ENCODE measurements at regions not wholly inside any gene's neighbourhood (a gene's known extent, or its start where the extent isn't known, plus 50 kb on each side); places are given as distances from the start of the nearest gene placed in this dataset.

DNA sequence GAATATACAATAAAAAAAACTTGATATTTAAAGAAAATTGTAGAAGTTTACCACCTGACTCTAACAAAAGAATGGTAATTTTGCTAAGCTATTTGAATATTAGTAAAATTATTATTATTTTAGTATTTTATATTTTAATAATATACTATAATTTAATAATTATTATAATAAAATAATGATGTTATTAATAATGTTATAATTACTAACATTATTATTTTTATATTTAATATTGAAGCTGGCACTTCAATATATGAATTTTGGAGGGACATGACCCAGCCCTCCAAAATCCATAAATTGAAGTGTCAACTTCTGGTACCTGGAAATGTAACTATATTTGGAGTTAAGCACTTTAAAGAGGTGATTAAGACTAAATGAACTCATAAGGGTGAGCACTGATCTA is 486.1 kb upstream of the CDH9 start:
- TF ChIP-seq, protein P1, sequence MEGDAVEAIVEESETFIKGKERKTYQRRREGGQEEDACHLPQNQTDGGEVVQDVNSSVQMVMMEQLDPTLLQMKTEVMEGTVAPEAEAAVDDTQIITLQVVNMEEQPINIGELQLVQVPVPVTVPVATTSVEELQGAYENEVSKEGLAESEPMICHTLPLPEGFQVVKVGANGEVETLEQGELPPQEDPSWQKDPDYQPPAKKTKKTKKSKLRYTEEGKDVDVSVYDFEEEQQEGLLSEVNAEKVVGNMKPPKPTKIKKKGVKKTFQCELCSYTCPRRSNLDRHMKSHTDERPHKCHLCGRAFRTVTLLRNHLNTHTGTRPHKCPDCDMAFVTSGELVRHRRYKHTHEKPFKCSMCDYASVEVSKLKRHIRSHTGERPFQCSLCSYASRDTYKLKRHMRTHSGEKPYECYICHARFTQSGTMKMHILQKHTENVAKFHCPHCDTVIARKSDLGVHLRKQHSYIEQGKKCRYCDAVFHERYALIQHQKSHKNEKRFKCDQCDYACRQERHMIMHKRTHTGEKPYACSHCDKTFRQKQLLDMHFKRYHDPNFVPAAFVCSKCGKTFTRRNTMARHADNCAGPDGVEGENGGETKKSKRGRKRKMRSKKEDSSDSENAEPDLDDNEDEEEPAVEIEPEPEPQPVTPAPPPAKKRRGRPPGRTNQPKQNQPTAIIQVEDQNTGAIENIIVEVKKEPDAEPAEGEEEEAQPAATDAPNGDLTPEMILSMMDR (IDR thresholded peaks at IDR 0.05; ENCODE audit: insufficient read depth, low read length, severe bottlenecking): no peak
- no peaks in the 10 kb centered on the region for H3K36me3 ChIP-seq (ENCODE audit: control insufficient read depth, insufficient read depth, low read length)
- H3K27me3 ChIP-seq (ENCODE audit: control insufficient read depth, insufficient read depth, low read length): no peaks in the 10 kb centered on the region
- DNase-seq (ENCODE audit: low read depth) (no peak), FAIRE-seq (no peak)
- no peak overlapping the region for H3K4me3 ChIP-seq (ENCODE audit: low read depth, low read length)

DNA sequence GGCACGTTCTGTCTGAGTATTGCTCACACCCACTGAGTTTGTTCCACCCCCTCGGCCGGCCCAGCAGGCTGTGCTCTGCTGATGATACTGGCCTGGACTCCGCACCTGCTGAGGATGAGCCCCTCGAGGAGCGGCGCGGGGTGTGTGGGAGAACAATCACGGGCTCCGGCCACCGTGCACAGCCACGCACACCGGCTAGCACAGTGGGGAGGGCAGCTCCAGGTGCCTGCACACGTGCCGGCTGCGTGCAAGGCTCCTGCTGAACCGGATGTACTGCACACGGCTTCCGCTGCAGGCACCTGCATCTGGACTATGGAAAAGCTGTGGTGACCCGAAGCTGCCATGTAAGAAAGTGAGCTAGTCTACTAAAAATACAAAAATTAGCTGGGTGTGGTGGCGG is 485.2 kb upstream of the CDH9 start:
- no peaks in the 10 kb centered on the region for H3K36me3 ChIP-seq (ENCODE audit: control insufficient read depth, insufficient read depth, low read length)
- no peaks in the 10 kb centered on the region for H3K27me3 ChIP-seq (ENCODE audit: control insufficient read depth, insufficient read depth, low read length)
- no peak for DNase-seq (ENCODE audit: low read depth)
- H3K4me3 ChIP-seq (ENCODE audit: low read depth, low read length): no peak overlapping the region
- FAIRE-seq: no peak
- TF ChIP-seq, protein P1 (IDR thresholded peaks at IDR 0.05; ENCODE audit: insufficient read depth, low read length, severe bottlenecking): no peak

DNA sequence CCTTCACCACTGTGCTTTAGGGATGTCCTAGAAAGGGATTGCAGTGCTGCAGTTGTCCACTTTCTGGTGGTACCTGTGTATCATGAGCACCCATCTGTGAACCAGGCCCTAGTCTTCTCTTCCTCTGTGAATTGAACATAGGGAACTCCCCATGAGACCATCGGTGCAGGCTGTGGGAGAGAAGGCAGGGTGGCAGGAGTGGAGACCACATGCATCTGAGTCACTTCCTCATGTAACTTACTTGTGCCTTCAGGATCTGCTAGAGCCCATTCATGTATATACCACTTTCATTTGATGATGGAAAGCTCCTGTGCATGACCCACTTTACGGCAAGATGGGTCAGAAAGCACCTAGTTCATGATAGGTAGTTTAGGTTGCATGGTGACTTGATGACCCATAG is 478.1 kb upstream of the CDH9 start:
- TF ChIP-seq, protein P1 (IDR thresholded peaks at IDR 0.05; ENCODE audit: insufficient read depth, low read length, severe bottlenecking): no peak
- DNase-seq (ENCODE audit: low read depth) (no peak), FAIRE-seq (no peak)
- no peak overlapping the region for H3K4me3 ChIP-seq (ENCODE audit: low read depth, low read length)
- H3K27me3 ChIP-seq (ENCODE audit: control insufficient read depth, insufficient read depth, low read length): no peaks in the 10 kb centered on the region
- no peaks in the 10 kb centered on the region for H3K36me3 ChIP-seq (ENCODE audit: control insufficient read depth, insufficient read depth, low read length)

DNA sequence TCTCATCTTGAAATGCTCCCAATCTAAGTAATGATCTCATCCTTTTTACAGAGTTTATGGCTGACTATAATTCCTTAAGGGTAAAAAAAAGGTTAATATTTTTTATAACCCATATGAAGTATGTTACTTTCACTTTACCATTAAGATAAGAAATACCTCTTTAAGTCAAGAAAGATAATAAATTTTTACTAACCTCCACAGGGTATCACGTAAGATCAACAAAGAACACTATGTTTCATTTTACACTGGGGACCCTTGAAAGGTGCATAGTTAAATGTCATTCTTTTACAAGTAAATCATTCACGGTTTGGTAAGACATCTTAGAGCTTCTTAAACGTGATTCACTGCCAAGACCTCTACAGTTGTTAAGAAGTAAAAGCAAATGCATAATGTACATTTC is 472.7 kb upstream of the CDH9 start:
- TF ChIP-seq, protein P1 (IDR thresholded peaks at IDR 0.05; ENCODE audit: insufficient read depth, low read length, severe bottlenecking): no peak
- DNase-seq (ENCODE audit: low read depth): no peak
- Histone ChIP-seq H3K27me3 (ENCODE audit: control insufficient read depth, insufficient read depth, low read length) (no peaks in the 10 kb centered on the region), H3K36me3 (ENCODE audit: control insufficient read depth, insufficient read depth, low read length) (no peaks in the 10 kb centered on the region), H3K4me3 (ENCODE audit: low read depth, low read length) (no peak overlapping the region)
- FAIRE-seq: no peak

DNA sequence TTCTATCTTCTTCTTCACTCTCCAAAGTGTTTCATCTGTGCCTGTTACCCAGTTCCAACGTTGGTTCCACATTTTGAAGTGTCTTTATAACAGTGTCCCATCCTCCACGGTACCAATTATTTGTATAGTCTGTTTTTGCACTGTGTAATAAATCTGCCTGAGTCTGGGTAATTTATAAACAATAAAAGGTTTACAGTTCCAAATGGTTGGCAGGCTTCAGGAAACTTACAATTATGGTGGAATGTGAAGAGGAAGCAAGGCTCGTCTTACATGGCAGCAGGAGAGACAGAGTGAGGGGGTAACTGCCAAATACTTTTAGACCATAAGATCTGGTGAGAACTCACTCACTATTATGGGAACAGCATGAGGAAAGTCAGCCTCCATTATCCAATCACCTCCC is 465.4 kb upstream of the CDH9 start:
- no peak overlapping the region for H3K4me3 ChIP-seq (ENCODE audit: low read depth, low read length)
- no peak for DNase-seq (ENCODE audit: low read depth)

DNA sequence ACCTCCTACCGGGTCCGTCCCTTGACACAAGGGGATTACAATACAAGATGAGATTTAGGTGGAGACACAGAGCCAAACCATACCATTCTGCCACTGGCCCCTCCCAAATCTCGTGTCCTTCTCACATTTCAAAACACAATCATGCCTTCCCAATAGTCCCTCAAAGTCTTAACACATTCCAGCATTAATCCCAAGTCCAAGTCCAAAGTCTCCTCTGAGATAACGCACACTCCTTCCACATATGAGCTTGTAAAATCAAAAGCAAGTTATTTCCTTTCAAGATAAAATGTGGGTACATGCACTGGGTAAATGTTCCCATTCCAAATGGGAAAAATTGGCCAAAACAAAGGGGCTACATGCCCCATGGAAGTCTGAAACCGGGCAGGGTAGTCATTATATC is 463.9 kb upstream of the CDH9 start:
- FAIRE-seq: no peak
- no peak for DNase-seq (ENCODE audit: low read depth)
- TF ChIP-seq, protein P1 (IDR thresholded peaks at IDR 0.05; ENCODE audit: insufficient read depth, low read length, severe bottlenecking): no peak
- Histone ChIP-seq H3K36me3 (ENCODE audit: control insufficient read depth, insufficient read depth, low read length) (no peaks in the 10 kb centered on the region), H3K27me3 (ENCODE audit: control insufficient read depth, insufficient read depth, low read length) (no peaks in the 10 kb centered on the region), H3K4me3 (ENCODE audit: low read depth, low read length) (no peak overlapping the region)

More for the DNA sequence above, 465.4 kb upstream of the CDH9 start:
- FAIRE-seq: no peak
- TF ChIP-seq, protein P1 (IDR thresholded peaks at IDR 0.05; ENCODE audit: insufficient read depth, low read length, severe bottlenecking): no peak
- Histone ChIP-seq H3K27me3 (ENCODE audit: control insufficient read depth, insufficient read depth, low read length) (no peaks in the 10 kb centered on the region), H3K36me3 (ENCODE audit: control insufficient read depth, insufficient read depth, low read length) (no peaks in the 10 kb centered on the region)
